ENCODE measurements at regions not wholly inside any gene's neighbourhood (a gene's known extent, or its start where the extent isn't known, plus 50 kb on each side); places are given as distances from the start of the nearest gene placed in this dataset.
"Not testable (repeated sequence)": the region's sequence is repeated elsewhere in the genome, so short reads cannot be mapped to it uniquely, and the experiment has no call there.

GRCh38 chrX:63204266-63205074 lies 146.7 kb downstream of the SPIN4 start:
- not testable (repeated sequence) for H3K4me1 ChIP-seq (ENCODE audit: low read length); DNase-seq; H3K9me3 ChIP-seq (ENCODE audit: low read length); H4K20me1 ChIP-seq (ENCODE audit: insufficient read depth, low read depth, low read length); H2AFZ ChIP-seq (ENCODE audit: low read length); H3K9me2 ChIP-seq (replicated peaks; ENCODE audit: insufficient read depth, low read length); H3K27me3 ChIP-seq (ENCODE audit: low read length); H3K36me3 ChIP-seq (ENCODE audit: insufficient read depth, low read length); H3K9ac ChIP-seq (ENCODE audit: low read length); H3K4me3 ChIP-seq (ENCODE audit: low read length); H3K27ac ChIP-seq (ENCODE audit: low read length); H3K4me2 ChIP-seq (ENCODE audit: low read depth, low read length, poor library complexity, severe bottlenecking); H3K79me2 ChIP-seq (ENCODE audit: low read length)

GRCh38 chrX:63201987-63202386 lies 149.1 kb downstream of the SPIN4 start:
- not testable (repeated sequence) for H3K9ac ChIP-seq (ENCODE audit: low read length); H3K27ac ChIP-seq (ENCODE audit: low read length); H4K20me1 ChIP-seq (ENCODE audit: insufficient read depth, low read depth, low read length); H3K79me2 ChIP-seq (ENCODE audit: low read length); H3K27me3 ChIP-seq (ENCODE audit: low read length); H3K9me2 ChIP-seq (replicated peaks; ENCODE audit: insufficient read depth, low read length); H3K36me3 ChIP-seq (ENCODE audit: insufficient read depth, low read length); H3K9me3 ChIP-seq (ENCODE audit: low read length); H3K4me1 ChIP-seq (ENCODE audit: low read length); H3K4me3 ChIP-seq (ENCODE audit: low read length); DNase-seq; H3K4me2 ChIP-seq (ENCODE audit: low read depth, low read length, poor library complexity, severe bottlenecking); H2AFZ ChIP-seq (ENCODE audit: low read length)

- H3K27ac ChIP-seq (ENCODE audit: low read length); H3K79me2 ChIP-seq (ENCODE audit: low read length); H4K20me1 ChIP-seq (ENCODE audit: insufficient read depth, low read depth, low read length); DNase-seq; H3K36me3 ChIP-seq (ENCODE audit: insufficient read depth, low read length); H3K9me2 ChIP-seq (replicated peaks; ENCODE audit: insufficient read depth, low read length); H3K4me2 ChIP-seq (ENCODE audit: low read depth, low read length, poor library complexity, severe bottlenecking); H3K9ac ChIP-seq (ENCODE audit: low read length); H2AFZ ChIP-seq (ENCODE audit: low read length); H3K4me1 ChIP-seq (ENCODE audit: low read length); H3K4me3 ChIP-seq (ENCODE audit: low read length); H3K27me3 ChIP-seq (ENCODE audit: low read length); H3K9me3 ChIP-seq (ENCODE audit: low read length): not testable (repeated sequence)
Observed at GRCh38 chrX:63198693-63199092, 152.4 kb downstream of the SPIN4 start.

- not testable (repeated sequence) for DNase-seq; H3K27me3 ChIP-seq (ENCODE audit: low read length); H3K9me2 ChIP-seq (replicated peaks; ENCODE audit: insufficient read depth, low read length)
Observed at GRCh38 chrX:63192366-63193041, 158.6 kb downstream of the SPIN4 start.

GRCh38 chrX:63186137-63186536 lies 165.0 kb downstream of the SPIN4 start:
- no peaks in the 10 kb centered on the region for H3K36me3 ChIP-seq (ENCODE audit: insufficient read depth, low read length)
- H3K9me3 ChIP-seq (ENCODE audit: low read length) = peaks cover 3% of the 10 kb centered on the region; the same call in 1 of the 2 replicates
- H3K27me3 ChIP-seq (ENCODE audit: low read length) = no peaks in the 10 kb centered on the region
- H3K9ac ChIP-seq (ENCODE audit: low read length) = no peak overlapping the region
- no peaks in the 10 kb centered on the region for H4K20me1 ChIP-seq (ENCODE audit: insufficient read depth, low read depth, low read length)
- H3K9me2 ChIP-seq (replicated peaks; ENCODE audit: insufficient read depth, low read length) = no peaks in the 10 kb centered on the region
- H3K4me1 ChIP-seq (ENCODE audit: low read length) = no peaks in the 10 kb centered on the region
- no peak overlapping the region for H3K27ac ChIP-seq (ENCODE audit: low read length)
- no peak overlapping the region for H3K4me2 ChIP-seq (ENCODE audit: low read depth, low read length, poor library complexity, severe bottlenecking)
- H2AFZ ChIP-seq (ENCODE audit: low read length) = no peak overlapping the region
- no peaks in the 10 kb centered on the region for H3K79me2 ChIP-seq (ENCODE audit: low read length)
- H3K4me3 ChIP-seq (ENCODE audit: low read length) = no peak overlapping the region
- DNase-seq = no peak

More at GRCh38 chrX:63192366-63193041, 158.6 kb downstream of the SPIN4 start:
- H3K9me3 ChIP-seq (ENCODE audit: low read length); H3K4me2 ChIP-seq (ENCODE audit: low read depth, low read length, poor library complexity, severe bottlenecking); H4K20me1 ChIP-seq (ENCODE audit: insufficient read depth, low read depth, low read length); H3K4me3 ChIP-seq (ENCODE audit: low read length); H3K4me1 ChIP-seq (ENCODE audit: low read length); H3K36me3 ChIP-seq (ENCODE audit: insufficient read depth, low read length); H3K9ac ChIP-seq (ENCODE audit: low read length); H3K27ac ChIP-seq (ENCODE audit: low read length); H2AFZ ChIP-seq (ENCODE audit: low read length); H3K79me2 ChIP-seq (ENCODE audit: low read length): not testable (repeated sequence)

GRCh38 chrX:63179852-63180251 lies 171.3 kb downstream of the SPIN4 start:
- H3K4me2 ChIP-seq (ENCODE audit: low read depth, low read length, poor library complexity, severe bottlenecking); DNase-seq; H3K9me3 ChIP-seq (ENCODE audit: low read length); H3K4me1 ChIP-seq (ENCODE audit: low read length); H3K9me2 ChIP-seq (replicated peaks; ENCODE audit: insufficient read depth, low read length); H3K4me3 ChIP-seq (ENCODE audit: low read length); H3K9ac ChIP-seq (ENCODE audit: low read length); H3K79me2 ChIP-seq (ENCODE audit: low read length); H3K36me3 ChIP-seq (ENCODE audit: insufficient read depth, low read length); H4K20me1 ChIP-seq (ENCODE audit: insufficient read depth, low read depth, low read length); H2AFZ ChIP-seq (ENCODE audit: low read length); H3K27me3 ChIP-seq (ENCODE audit: low read length); H3K27ac ChIP-seq (ENCODE audit: low read length): not testable (repeated sequence)

- not testable (repeated sequence) for H3K4me1 ChIP-seq (ENCODE audit: low read length); H3K36me3 ChIP-seq (ENCODE audit: insufficient read depth, low read length); H3K27me3 ChIP-seq (ENCODE audit: low read length); DNase-seq; H4K20me1 ChIP-seq (ENCODE audit: insufficient read depth, low read depth, low read length); H3K9ac ChIP-seq (ENCODE audit: low read length); H3K4me2 ChIP-seq (ENCODE audit: low read depth, low read length, poor library complexity, severe bottlenecking); H3K9me2 ChIP-seq (replicated peaks; ENCODE audit: insufficient read depth, low read length); H3K4me3 ChIP-seq (ENCODE audit: low read length); H3K79me2 ChIP-seq (ENCODE audit: low read length); H3K27ac ChIP-seq (ENCODE audit: low read length); H2AFZ ChIP-seq (ENCODE audit: low read length); H3K9me3 ChIP-seq (ENCODE audit: low read length)
Observed at GRCh38 chrX:63176578-63176977, 174.6 kb downstream of the SPIN4 start.

- not testable (repeated sequence) for H2AFZ ChIP-seq (ENCODE audit: low read length); H4K20me1 ChIP-seq (ENCODE audit: insufficient read depth, low read depth, low read length); H3K4me1 ChIP-seq (ENCODE audit: low read length); H3K36me3 ChIP-seq (ENCODE audit: insufficient read depth, low read length); H3K79me2 ChIP-seq (ENCODE audit: low read length); H3K9me3 ChIP-seq (ENCODE audit: low read length); H3K9me2 ChIP-seq (replicated peaks; ENCODE audit: insufficient read depth, low read length); H3K9ac ChIP-seq (ENCODE audit: low read length); H3K27me3 ChIP-seq (ENCODE audit: low read length); H3K27ac ChIP-seq (ENCODE audit: low read length); H3K4me3 ChIP-seq (ENCODE audit: low read length); DNase-seq; H3K4me2 ChIP-seq (ENCODE audit: low read depth, low read length, poor library complexity, severe bottlenecking)
Observed at GRCh38 chrX:63173841-63174718, 177.1 kb downstream of the SPIN4 start.

All from Karpas-422 (cell line).